HCEC 1CT (cell line): ENCODE measurements at regions not wholly inside any gene's neighbourhood (a gene's known extent, or its start where the extent isn't known, plus 50 kb on each side); places are given as distances from the start of the nearest gene placed in this dataset.

ENCODE experiments used
- DNase-seq: peaks from one replicate; pipeline ENCODE4 v3.0.0-alpha.2; 2017

- no peak for DNase-seq
These were observed 124.8 kb upstream of the SIX2 start for GRCh38 chr2:45134014-45134413.

DNA sequence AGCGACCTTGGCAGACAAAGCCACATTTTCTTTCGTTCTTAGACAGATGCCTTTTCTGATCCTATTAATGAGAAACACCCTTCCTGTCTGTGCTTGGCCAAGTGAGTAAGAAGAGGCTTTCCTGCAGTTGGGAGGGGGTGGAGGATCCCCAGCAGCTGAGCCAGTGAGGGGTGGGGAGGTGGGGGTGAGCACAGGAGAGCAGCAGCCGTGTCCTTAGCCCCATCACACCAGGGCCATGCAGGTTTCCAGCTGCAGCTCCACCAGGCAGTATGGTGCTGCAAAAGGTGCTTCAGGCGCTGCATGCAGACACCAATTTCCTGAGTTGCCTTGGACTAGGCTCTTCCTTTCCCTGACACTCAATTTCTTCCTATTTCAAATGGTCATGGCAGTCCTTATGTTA lies 123.3 kb upstream of the SIX2 start:
- DNase-seq: no peak

GRCh38 chr2:45131587-45131986 lies 122.3 kb upstream of the SIX2 start:
- no peak for DNase-seq

DNA sequence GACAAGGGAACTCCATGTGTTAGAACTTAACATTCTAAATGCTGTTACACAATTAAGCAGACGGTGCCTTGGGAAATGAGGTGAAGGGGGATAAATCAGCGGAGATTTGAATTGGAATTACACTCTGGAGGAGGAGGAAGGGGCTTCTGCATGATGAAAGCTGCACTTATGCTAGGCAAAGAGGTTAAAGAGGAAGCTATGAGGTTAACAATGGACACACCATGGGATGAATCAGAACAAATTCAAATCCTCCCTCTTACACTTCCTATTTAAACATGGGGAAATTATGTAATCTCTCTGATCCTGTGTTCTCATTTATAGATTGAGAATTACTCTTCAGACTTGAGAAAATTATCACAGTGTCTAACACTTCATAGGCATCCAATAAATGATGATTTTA lies 121.5 kb upstream of the SIX2 start:
- DNase-seq: no peak

DNA sequence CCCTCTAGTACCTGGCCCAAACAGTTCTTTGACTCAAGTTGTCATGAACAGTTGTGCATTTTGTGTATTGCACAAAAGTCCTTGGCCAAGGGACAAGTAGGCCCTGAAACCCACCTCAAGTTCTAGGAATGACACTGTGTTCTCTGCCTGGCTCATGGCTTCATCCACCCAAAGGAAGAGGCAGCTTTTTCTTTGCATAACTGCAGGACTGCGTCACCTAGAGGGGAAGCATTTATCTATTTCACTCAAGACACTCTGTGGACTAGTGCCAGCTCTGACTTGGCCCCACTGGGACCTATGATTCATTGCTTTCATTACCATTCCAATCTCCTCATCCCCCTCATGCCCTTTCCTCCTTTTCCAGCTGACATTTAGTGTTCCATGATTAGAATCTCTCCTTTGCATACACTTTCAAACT lies 119.3 kb upstream of the SIX2 start:
- peak; percentile 98 for DNase-seq

DNA sequence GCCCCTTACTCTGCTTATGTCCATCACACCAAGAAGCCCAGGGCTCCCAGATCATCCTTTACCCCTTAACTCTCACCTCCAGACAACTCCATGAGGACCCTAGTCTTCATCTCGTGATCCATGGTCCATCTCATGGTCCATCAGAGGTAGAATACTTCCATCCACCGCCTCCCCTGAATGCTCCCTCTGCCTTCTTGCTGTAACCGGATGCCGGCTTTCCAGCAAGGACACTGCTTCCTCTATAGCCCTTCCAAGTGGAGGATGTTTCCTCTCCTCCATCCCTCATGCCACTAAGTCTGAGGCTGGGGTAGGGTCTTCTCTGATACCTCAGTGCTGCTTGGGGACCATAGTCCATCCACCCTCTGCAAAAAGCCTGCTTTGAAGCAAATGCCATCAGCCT lies 118.6 kb upstream of the SIX2 start:
- DNase-seq: no peak

DNA sequence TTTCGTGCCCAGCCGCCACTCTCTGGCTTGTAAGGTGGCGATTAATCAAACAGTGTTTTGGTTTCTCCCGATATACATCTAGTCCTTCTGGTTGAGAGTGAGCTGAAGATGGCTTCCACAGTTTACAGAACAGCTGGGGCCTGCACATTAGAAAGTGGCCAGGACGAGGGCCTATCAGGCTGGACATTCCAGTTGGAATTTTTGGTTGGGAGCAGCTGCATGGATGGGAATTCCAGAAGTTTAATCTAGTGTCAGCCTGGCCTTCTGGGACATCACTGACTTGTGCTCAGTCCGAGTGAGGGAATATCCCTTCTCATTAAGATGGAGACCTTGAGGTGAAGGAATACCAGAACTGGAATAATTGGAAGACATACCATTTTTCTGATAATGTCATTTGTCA lies 118.1 kb upstream of the SIX2 start:
- no peak for DNase-seq

GRCh38 chr2:45125232-45125631 lies 116.0 kb upstream of the SIX2 start:
- no peak for DNase-seq

DNA sequence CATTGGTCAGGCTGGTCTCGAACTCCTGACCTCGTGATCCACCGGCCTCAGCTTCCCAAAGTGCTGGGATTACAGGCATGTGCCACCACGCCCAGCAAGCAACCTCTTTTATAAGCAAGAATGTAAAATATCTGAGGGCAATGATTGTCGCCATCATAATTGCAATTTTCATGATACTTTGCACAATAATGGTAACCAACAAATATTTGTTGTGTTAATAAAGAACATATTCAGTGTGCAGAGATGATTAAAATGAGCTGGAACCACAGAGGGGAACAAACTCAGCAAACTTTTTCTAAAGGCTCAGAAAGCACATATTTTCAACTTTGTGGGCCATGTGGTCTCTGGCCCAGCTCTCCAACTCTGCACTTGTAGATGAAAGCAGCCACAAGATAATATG lies 115.2 kb upstream of the SIX2 start:
- no peak for DNase-seq

GRCh38 chr2:45123521-45124191 lies 114.4 kb upstream of the SIX2 start:
- no peak for DNase-seq

GRCh38 chr2:45123065-45123464 lies 113.8 kb upstream of the SIX2 start:
- no peak for DNase-seq

GRCh38 chr2:45121236-45121927 lies 112.1 kb upstream of the SIX2 start:
- DNase-seq: no peak

- DNase-seq: no peak
These were observed 111.3 kb upstream of the SIX2 start for GRCh38 chr2:45120546-45120945.

DNA sequence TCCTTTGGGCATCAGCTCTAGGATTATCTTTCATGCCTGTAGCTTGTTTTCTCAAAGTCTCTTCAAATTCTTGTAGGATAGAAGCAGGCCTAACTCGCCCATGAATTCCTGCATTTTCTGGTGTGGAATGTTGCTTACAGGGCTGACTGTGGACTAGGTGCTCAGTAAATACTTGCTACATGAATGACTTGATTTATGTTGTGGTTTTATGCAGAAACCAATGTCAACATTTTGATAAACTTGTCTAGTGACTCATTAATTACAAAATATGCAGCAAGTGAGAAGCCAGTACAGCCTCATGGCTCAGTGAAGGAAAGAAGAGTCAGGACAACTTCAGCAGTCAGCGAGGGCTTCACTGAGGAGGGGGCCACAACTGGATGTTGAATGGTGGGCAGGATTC lies 110.6 kb upstream of the SIX2 start:
- DNase-seq: peak; percentile 90

- peak; percentile 81 for DNase-seq
These were observed 109.8 kb upstream of the SIX2 start for GRCh38 chr2:45119038-45119437.

DNA sequence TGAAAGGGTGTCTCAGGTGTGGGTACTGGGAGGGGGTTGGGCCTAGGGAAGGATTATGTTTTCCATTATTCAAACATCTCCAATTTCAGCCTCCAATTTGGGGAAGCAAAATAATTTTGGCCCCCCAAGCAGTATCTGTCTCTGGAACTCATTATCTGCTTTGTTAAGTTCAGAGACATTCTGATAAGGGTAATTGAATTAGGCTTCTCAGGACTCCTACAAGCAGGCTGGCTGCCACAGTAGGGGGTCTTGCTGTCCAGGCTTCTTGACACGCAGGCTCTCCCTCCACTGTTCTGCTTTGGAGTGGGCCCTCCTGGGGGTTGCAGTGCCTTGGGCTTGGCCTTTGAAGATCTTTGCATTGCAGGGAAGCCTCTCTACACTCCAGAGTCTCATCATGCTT lies 108.1 kb upstream of the SIX2 start:
- DNase-seq: no peak

- no peak for DNase-seq
These were observed 105.9 kb upstream of the SIX2 start for GRCh38 chr2:45115181-45115580.

DNA sequence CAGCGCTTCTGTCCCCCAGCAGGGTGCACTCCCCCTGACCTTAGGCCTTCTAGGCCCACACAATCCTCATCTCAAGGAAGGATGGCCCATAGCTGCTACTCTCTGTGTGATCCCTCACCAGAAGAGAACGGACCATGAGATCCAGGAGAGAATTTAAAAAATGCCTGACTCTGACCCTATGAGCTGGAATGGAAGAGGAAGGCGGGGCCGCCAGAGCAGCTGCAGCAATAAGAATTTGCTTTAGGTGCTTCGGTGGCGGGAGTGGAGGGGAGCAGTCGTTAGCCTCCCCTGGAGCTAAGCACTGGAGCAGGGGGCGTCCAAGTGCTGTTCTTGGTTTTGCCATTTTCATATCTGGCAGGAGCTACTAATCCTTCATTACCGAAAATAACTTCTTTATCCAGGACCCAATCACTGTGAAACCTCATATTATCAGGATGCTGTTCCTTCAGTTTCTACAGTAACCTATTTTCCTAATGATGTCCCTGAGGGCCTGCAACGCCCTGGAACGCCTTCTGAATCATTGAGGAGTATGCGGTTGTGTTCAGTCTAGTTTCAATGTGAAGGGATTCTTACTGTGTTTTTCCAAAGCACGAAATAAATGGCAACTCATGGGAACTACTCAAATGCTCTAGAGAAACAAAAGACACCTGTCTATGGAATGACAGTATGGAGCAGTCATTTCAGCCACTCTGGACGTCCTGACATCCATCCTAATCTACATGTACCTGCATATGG lies 105.1 kb upstream of the SIX2 start:
- DNase-seq: no peak

- DNase-seq: no peak
These were observed 103.5 kb upstream of the SIX2 start for GRCh38 chr2:45112750-45113149.

- no peak for DNase-seq
These were observed 95.9 kb upstream of the SIX2 start for GRCh38 chr2:45105050-45105582.

DNA sequence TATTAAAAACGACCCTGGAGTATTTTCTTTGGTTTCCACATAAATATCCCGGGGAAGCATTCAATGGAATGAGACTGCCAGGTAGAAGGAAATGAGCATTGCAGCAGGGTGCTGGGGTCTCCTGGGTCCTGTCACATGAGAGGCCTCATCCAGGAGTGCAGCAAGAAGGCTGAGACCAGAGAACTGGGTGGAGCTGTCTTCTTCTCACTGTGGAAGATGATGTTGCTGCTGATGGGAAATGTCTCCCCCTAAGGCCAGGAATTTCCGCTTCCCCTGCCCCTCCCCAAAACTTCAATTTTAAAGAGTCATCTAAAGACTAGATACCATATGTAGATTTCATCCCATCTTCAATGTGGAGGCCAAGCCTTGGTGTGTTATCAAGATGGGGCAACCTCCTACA lies 95.2 kb upstream of the SIX2 start:
- no peak for DNase-seq

DNA sequence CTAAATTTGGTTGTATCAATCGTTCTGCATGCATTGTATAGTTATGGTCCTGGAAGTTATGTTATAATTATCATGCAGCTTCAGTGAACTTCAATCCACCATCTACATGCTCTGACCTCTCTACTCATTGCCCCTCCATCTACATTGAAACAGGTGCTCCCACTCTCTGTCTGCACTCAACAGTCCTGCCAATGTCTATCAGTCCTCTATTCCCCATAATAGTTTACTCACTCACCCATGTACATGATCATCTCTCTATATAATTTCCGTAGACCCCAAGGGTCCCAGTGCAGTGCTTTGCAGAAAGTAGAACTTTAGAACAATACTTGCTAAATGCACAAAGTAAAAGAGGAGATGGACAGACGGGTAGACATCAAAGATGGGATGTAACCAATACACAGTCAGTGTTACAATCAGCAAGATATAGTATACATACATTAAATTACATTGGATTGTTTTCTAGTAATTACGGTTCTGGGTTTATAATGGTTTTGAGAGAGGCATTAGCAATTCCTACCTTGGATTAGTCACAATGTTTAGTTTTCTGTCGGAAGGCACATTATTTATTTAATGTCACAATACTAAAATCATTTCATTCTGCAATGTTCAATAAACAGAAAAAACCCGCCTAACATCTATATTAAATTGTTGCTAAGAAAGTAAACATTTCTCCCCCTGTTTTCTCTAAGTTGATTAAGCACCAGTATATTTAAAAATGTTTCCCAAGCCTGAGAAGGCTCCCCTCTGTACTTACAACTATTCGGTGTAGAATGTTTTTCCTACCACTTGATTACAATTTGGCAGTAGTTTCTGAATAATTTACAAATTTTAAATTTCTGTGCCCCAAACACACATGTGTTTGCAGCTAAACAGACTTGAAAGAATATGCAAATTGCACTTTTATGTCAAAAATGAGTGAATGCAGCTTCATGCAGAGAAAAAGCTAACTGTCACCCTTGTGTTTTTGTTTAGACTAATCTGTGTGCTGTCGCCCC lies 94.4 kb upstream of the SIX2 start:
- no peak for DNase-seq
